OCI-LY3 (cell line): ENCODE measurements at regions not wholly inside any gene's neighbourhood (a gene's known extent, or its start where the extent isn't known, plus 50 kb on each side); places are given as distances from the start of the nearest gene placed in this dataset.

ENCODE experiments used
- CTCF ChIP-seq: fragments of 200-600, 300-600 bp; sonication (generic); IDR thresholded peaks from 2 replicates; pipeline ENCODE4 v1.5.1; 2014; ENCODE audit warnings: antibody characterized with exemption, low read length, low read depth
- EZH2phosphoT487 ChIP-seq: fragments of 200-600 bp; shearing (Covaris generic); IDR thresholded peaks from 2 replicates; pipeline ENCODE4 v1.6.1; 2018; ENCODE audit warnings: antibody characterized with exemption, mixed run types, low read depth

GRCh38 chr9:91039835-91040140 is 238.2 kb downstream of the SYK start:
- TF ChIP-seq CTCF = no peak
- TF ChIP-seq EZH2phosphoT487 = no peak
